Spleen (tissue), 7 donors: ENCODE measurements at regions not wholly inside any gene's neighbourhood (a gene's known extent, or its start where the extent isn't known, plus 50 kb on each side); places are given as distances from the start of the nearest gene placed in this dataset.

ENCODE experiments used
- POLR2A ChIP-seq, 3 donors: fragments of 450-650 bp; IDR thresholded peaks; one replicate each; pipeline ENCODE4 v1.5.1; 2017; ENCODE audit warnings: antibody characterized with exemption in 3 of 3, mild to moderate bottlenecking in 1 of 3
- TF ChIP-seq, protein P1 (sequence below), 11 experiments: fragments of 200-600 bp in 7 of 11; fragments of 450-650 bp in 4 of 11; sonication (generic) in 4 of 11; IDR thresholded peaks in 8 of 11; conservative IDR thresholded peaks in 3 of 11; 1 replicate in 7 of 11; 2 replicates in 4 of 11; pipeline versions ENCODE4 v1.4.0 to v1.8.0; 2016 to 2021; ENCODE audit warnings: antibody characterized with exemption in 11 of 11, inconsistent platforms in 4 of 11, mild to moderate bottlenecking in 1 of 11
- donor health status: DM: no; HTN: no; CAD: no; lungs with moderate emphysema.
- donor health status: DM: no; HTN: no; CAD: no.
- donor health status: DM: no; HTN: no; CAD: no.

DNA sequence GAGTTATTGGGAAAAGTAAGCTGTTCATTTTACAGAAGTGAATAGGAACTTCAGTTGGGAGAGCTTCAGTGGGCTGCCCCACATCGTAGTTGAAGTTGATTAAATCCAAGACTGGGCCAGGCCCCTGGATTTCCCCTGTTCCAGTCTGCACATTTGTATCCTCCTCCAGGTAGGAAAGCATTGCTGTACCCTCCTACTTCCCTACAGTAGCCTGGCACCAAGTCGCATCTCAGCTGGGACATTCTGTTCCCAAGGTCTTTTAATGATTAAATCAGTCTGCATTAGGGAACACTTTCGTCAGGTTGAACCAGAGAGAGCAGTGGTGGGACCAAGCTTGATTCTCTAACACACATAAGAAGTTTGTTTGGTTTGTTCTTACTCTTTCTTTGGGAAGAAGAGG lies 165.8 kb upstream of the PPARGC1A start:
- TF ChIP-seq, protein P1, sequence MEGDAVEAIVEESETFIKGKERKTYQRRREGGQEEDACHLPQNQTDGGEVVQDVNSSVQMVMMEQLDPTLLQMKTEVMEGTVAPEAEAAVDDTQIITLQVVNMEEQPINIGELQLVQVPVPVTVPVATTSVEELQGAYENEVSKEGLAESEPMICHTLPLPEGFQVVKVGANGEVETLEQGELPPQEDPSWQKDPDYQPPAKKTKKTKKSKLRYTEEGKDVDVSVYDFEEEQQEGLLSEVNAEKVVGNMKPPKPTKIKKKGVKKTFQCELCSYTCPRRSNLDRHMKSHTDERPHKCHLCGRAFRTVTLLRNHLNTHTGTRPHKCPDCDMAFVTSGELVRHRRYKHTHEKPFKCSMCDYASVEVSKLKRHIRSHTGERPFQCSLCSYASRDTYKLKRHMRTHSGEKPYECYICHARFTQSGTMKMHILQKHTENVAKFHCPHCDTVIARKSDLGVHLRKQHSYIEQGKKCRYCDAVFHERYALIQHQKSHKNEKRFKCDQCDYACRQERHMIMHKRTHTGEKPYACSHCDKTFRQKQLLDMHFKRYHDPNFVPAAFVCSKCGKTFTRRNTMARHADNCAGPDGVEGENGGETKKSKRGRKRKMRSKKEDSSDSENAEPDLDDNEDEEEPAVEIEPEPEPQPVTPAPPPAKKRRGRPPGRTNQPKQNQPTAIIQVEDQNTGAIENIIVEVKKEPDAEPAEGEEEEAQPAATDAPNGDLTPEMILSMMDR (IDR thresholded peaks at IDR 0.05 in 8 of 11, conservative IDR thresholded peaks at IDR 0.05 in 3 of 11) = no peak
- no peak for TF ChIP-seq POLR2A (IDR thresholded peaks at IDR 0.05)
